HUES64 (cell line): ENCODE measurements at regions not wholly inside any gene's neighbourhood (a gene's known extent, or its start where the extent isn't known, plus 50 kb on each side); places are given as distances from the start of the nearest gene placed in this dataset.
"Not testable (repeated sequence)": the region's sequence is repeated elsewhere in the genome, so short reads cannot be mapped to it uniquely, and the experiment has no call there.

Experiments used
- H3K27ac ChIP-seq: 2 replicates; pipeline ENCODE4 v1.7.0; 2013; ENCODE audit warnings: low read depth, low read length, inconsistent platforms
- H3K27me3 ChIP-seq: 2 replicates; pipeline ENCODE4 v1.6.1; 2013; ENCODE audit warnings: mild to moderate bottlenecking, low read length; ENCODE audit not compliant: insufficient read depth
- H3K36me3 ChIP-seq: 2 replicates; pipeline ENCODE4 v1.6.1; 2013; ENCODE audit warnings: mild to moderate bottlenecking, low read length; ENCODE audit not compliant: insufficient read depth
- H3K4me1 ChIP-seq: 2 replicates; pipeline ENCODE4 v1.6.1; 2013; ENCODE audit warnings: mild to moderate bottlenecking, low read length, moderate library complexity; ENCODE audit not compliant: insufficient read depth
- H3K4me3 ChIP-seq: 2 replicates; pipeline ENCODE4 v1.5.1; 2013; ENCODE audit warnings: mild to moderate bottlenecking, low read length, moderate library complexity
- H3K9ac ChIP-seq: 2 replicates; pipeline ENCODE4 v1.6.1; 2013; ENCODE audit warnings: mild to moderate bottlenecking, low read depth, low read length
- H3K9me3 ChIP-seq: 2 replicates; pipeline ENCODE4 v1.6.1; 2013; ENCODE audit warnings: low read depth, low read length; ENCODE audit not compliant: insufficient read depth
- WGBS: fragments of 150-250, 120-280 bp; methylation state at CpG from one replicate; pipeline ENCODE4 v1.1.7; 2013; ENCODE audit warnings: missing lambda C conversion rate; 5-methylcytosine and 5-hydroxymethylcytosine counted together

DNA sequence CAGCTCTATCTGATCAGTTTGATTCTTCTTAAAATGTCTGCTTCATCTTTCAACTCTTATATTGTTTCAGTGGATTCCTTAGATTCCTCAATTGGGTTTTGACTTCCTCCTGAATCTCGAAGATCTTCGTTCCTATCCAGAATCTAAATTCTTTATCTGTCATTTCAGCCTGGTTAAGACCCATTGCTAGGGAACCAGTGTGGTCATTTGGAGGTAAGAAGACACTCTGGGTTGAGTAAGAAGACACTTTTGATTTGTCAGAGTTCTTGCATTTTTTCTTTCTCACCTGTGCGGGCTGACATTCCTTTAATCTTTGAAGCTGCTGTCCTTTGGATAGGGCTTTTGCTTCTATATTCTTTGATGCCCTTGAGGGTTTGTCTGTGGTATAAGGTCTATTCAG lies 291.9 kb downstream of the SLC7A11 start:
- 97% methylated on average over 3 of the region's 3 CpGs for WGBS
- H3K27me3 ChIP-seq, result no peaks in the 10 kb centered on the region
- no peak overlapping the region for H3K9ac ChIP-seq

DNA sequence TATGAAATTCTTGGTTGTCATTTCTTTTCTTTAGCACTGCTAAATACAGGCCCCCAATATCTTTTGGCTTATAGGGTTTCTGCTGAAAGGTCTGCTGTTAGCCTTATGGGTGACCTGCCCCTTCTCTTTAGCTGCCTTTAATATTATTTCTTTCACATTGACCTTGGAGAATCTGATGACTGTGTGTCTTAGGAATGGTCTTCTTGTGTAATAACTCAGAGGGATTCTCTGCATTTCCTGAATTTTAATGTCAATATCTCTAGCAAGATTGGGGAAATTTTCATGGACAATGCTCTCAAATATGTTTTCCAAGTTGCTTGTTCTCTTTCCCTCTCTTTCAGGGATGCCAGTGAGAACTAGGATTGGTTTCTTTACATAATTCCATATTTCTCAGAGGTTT lies 292.4 kb downstream of the SLC7A11 start:
- no peak overlapping the region for H3K9ac ChIP-seq
- no peaks in the 10 kb centered on the region for H3K27me3 ChIP-seq
- no peaks in the 10 kb centered on the region for H3K4me1 ChIP-seq
- no peaks in the 10 kb centered on the region; the same call in 1 of the 2 replicates for H3K9me3 ChIP-seq
- no peak overlapping the region for H3K27ac ChIP-seq
- no peaks in the 10 kb centered on the region for H3K36me3 ChIP-seq
- no peak overlapping the region for H3K4me3 ChIP-seq

More for the DNA sequence above, 291.9 kb downstream of the SLC7A11 start:
- no peaks in the 10 kb centered on the region; the same call in 1 of the 2 replicates for H3K9me3 ChIP-seq
- H3K4me3 ChIP-seq, result no peak overlapping the region
- H3K36me3 ChIP-seq, result no peaks in the 10 kb centered on the region
- H3K4me1 ChIP-seq, result no peaks in the 10 kb centered on the region
- no peak overlapping the region for H3K27ac ChIP-seq

DNA sequence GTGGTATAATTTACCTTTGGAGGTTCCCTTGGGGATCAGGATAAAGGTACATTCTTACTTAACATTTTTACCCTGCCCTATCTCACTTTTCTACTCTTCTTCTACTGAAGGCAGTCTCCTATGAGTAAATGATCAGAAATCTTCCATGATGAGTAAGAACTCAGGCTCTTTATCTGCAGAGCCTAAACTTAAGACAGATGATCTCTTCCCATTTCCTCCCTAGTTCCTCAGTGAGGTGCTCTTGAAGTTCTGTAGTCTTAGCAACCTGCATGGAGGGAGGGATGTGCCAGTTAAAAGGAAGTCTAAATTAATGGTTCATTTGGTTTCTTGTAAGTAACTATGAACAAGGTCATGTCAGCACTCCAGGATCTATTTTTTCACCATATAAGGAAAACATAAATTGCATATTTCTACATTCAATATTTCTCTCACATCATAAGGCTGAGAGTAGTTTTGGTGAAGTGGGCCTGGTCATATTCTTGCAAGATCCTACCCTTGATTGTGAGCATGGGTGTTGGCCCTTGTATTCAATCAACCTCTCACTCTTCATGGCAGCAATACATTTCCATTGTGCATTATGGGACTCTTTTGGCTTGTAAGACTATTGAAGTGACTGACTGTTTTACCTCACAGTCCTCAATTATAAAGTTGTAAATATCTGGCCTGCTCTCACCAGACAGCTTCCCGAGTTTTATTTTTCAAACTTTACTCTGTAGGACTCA lies 295.5 kb downstream of the SLC7A11 start:
- Histone ChIP-seq H3K4me3 (no peak overlapping the region), H3K27ac (no peak overlapping the region), H3K9me3 (no peaks in the 10 kb centered on the region; the same call in 1 of the 2 replicates), H3K4me1 (no peaks in the 10 kb centered on the region), H3K9ac (no peak overlapping the region), H3K27me3 (no peaks in the 10 kb centered on the region), H3K36me3 (no peaks in the 10 kb centered on the region)
- 96% methylated on average over 1 of the region's 1 CpG for WGBS

DNA sequence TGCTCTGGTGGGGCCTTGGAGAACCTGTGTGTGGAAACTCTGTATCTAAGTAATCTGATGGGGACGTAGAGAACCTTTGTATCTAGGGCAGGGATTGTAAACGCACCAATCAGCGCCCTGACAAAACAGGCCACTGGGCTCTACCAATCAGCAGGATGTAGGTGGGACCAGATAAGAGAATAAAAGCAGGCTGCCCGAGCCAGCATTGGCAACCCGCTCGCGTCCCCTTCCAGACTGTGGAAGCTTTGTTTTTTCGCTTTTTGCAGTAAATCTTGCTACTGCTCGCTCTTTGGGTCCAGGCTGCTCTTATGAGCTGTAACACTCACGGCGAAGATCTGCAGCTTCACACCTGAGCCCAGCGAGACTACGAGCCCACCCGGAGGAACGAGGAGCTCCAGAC lies 299.3 kb downstream of the SLC7A11 start:
- peaks cover 15% of the 10 kb centered on the region; the same call in 1 of the 2 replicates for H3K9me3 ChIP-seq
- not testable (repeated sequence) for H3K4me1 ChIP-seq, H3K36me3 ChIP-seq, H3K27me3 ChIP-seq, H3K9ac ChIP-seq, H3K4me3 ChIP-seq, H3K27ac ChIP-seq
- 96% methylated on average over 15 of the region's 15 CpGs for WGBS

DNA sequence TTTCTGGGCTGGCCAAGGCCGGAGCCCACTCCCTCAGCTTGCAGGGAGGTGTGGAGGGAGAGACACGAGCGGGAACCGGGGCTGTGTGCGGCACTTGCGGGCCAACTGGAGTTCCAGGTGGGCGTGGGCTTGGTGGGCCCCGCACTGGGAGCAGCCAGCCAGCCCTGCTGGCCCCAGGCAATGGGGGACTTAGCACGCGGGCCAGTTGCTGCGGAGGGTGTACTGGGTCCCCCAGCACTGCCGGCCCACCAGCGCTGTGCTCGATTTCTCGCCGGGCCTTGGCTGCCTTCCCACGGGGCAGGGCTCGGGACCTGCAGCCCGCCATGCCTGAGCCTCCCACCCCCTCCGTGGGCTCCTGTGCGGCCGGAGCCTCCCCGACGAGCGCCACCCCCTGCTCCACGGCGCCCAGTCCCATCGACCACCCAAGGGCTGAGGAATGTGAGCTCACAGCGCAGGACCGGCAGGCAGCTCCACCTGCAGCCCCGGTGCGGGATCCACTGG lies 300.1 kb downstream of the SLC7A11 start:
- not testable (repeated sequence) for H3K4me1 ChIP-seq, H3K36me3 ChIP-seq, H3K27ac ChIP-seq, H3K9ac ChIP-seq, H3K4me3 ChIP-seq, H3K27me3 ChIP-seq
- WGBS, result 95% methylated on average over 30 of the region's 32 CpGs
- peaks cover 15% of the 10 kb centered on the region; the same call in 1 of the 2 replicates for H3K9me3 ChIP-seq

DNA sequence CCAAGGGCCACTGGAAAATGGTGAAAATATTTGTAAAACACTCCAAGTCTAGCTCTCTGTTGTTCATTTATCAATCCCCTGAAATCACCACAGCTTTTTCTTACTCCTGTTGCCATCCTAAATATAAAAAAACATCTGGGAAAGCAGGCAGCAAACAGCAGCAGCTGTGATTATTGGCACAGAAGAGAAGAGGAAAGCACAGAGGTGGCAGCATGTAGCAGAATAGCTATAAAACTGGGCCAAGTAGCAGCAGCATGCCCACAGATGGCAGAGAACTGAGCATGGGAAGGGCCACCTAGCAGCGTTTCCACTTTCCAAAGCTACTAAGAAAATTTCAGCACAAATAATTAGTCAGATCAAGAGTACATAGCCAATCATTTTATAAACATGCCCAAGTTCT lies 307.2 kb downstream of the SLC7A11 start:
- no peak overlapping the region for H3K4me3 ChIP-seq
- peaks cover 2% of the 10 kb centered on the region; the same call in 1 of the 2 replicates for H3K9me3 ChIP-seq
- H3K27ac ChIP-seq, result no peak overlapping the region
- no peaks in the 10 kb centered on the region for H3K36me3 ChIP-seq
- no peak overlapping the region for H3K9ac ChIP-seq
- H3K4me1 ChIP-seq, result no peaks in the 10 kb centered on the region
- whole genome bisulfite sequencing, result 80% methylated on average over 1 of the region's 1 CpG
- no peaks in the 10 kb centered on the region for H3K27me3 ChIP-seq

DNA sequence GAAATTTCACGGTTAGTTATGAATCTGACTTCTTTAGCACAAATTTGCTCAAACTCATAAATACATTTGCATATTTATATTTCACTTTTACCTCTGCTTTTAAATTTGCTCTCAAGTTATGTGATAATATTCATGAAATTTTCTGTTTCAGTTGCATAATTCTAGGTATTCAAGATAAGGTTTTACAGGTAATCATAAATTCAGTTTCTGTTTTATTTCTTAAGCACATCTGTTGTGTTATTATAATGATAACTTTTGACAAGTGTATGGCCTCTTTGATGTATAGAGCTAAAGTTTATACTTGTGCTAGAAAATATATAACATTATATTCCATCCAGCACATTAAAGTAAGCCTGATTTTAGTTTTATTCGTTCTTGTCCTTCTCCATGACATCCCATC lies 308.1 kb downstream of the SLC7A11 start:
- Histone ChIP-seq H3K9me3 (no peaks in the 10 kb centered on the region), H3K27me3 (no peaks in the 10 kb centered on the region), H3K36me3 (no peaks in the 10 kb centered on the region), H3K9ac (no peak overlapping the region), H3K4me3 (no peak overlapping the region), H3K4me1 (no peaks in the 10 kb centered on the region), H3K27ac (no peak overlapping the region)
- WGBS, result 100% methylated on average over 1 of the region's 2 CpGs

DNA sequence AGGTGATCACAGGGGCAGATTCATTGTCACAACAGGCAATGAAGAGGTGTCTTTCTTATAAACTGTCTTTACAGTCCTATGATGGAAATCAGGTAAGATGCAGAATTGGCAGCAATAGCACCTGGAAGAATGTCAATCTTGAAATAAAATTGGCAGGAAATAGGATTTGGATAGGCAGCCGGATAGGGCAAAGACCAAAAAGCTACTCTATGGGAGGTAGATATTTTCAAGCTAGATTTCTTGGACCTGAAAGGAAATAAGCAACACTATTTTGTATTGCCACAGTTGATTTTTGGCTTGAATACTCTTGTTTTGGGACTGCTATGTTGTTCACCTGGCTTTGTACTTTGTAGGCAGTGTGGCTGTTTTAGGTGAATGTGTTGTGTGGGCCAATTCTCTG lies 314.2 kb downstream of the SLC7A11 start:
- 90% methylated on average over 1 of the region's 1 CpG for WGBS

DNA sequence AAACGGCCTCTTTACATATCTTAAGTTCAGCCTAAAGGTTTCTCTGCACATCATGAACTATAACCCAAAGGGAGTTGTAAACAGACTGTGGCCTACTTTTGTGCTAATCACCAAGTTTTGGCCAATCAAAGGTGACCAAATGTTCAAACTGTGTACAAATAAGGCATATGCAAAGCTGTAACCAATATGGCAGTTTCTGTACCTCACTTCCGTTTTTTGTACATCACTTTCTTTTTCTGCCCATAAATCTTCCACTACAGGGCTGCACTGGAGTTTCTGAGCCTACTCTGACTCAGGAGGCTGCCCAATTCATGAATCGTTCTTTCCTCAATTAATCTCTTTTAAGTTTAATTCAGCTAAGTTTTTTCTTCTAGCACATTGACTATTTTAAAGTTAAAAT lies 318.7 kb downstream of the SLC7A11 start:
- H3K27me3 ChIP-seq, result no peaks in the 10 kb centered on the region
- H3K4me3 ChIP-seq, result no peak overlapping the region
- no peaks in the 10 kb centered on the region for H3K9me3 ChIP-seq
- no peaks in the 10 kb centered on the region for H3K36me3 ChIP-seq
- no peaks in the 10 kb centered on the region for H3K4me1 ChIP-seq
- H3K27ac ChIP-seq, result no peak overlapping the region
- WGBS, result 94% methylated on average over 3 of the region's 3 CpGs
- no peak overlapping the region for H3K9ac ChIP-seq

More for the DNA sequence above, 314.2 kb downstream of the SLC7A11 start:
- H3K4me1 ChIP-seq, result no peaks in the 10 kb centered on the region
- H3K9me3 ChIP-seq, result no peaks in the 10 kb centered on the region
- no peak overlapping the region for H3K4me3 ChIP-seq
- H3K27me3 ChIP-seq, result no peaks in the 10 kb centered on the region
- H3K36me3 ChIP-seq, result no peaks in the 10 kb centered on the region
- H3K27ac ChIP-seq, result no peak overlapping the region
- H3K9ac ChIP-seq, result no peak overlapping the region

DNA sequence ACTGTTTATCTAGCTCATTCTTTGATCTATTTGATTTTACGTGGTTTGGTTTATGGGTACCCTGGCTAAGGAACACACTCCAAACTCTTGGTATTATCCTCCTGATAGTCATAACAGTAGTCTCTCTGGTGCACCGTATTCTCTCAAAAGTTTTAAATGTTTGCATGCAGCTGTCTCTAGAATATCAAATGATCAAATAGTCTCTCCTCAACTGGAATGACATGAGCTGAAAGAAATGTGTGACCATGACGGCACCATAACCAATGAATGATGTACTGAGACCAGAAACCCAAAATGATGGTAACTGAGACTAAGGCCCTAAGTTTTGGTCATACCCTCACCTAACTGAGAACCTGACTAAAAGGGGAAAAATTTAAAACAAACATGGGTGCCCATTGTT lies 319.4 kb downstream of the SLC7A11 start:
- WGBS, result 96% methylated on average over 3 of the region's 3 CpGs
- Histone ChIP-seq H3K4me3 (no peak overlapping the region), H3K27me3 (no peaks in the 10 kb centered on the region), H3K9ac (no peak overlapping the region), H3K4me1 (no peaks in the 10 kb centered on the region), H3K36me3 (no peaks in the 10 kb centered on the region), H3K9me3 (no peaks in the 10 kb centered on the region), H3K27ac (no peak overlapping the region)

DNA sequence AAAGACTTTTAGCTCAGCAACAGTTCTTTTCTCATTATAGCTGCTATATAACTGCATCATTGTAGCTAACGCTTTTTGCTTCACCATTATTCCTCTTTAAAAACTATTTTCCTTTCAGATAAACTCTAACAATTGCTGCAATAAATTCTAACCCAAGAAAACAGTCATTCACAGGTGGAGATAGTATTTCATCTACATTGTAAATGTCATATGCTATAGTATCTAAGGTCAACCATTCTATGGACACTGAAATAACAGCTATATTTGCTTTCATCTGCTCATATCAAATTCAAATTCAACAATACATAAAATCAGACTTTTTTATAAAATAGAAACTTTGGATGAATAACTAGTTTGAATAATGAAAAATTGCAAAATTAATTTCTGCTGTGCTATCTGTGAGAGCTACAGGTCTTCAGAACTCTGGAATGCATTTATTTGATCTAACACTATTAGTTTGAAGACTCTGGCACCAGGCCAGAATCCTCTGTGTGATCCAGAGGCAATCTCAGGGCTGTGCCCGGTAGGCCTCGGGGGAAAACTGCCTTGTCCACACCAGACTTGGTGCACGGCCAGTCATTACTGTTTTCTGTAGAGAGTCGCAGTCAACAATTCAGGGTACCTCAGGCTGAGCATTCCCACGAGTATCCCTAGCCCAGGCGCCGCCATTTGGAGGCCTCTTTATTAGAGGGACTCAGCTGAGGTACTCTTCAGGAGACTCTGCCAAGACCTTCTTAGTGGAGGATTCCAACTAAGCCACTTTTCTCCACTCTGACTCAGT lies 332.4 kb downstream of the SLC7A11 start:
- Histone ChIP-seq H3K4me1 (peaks cover 15% of the 10 kb centered on the region), H3K27ac (peak overlapping the region; percentile 60; the same call in 1 of the 2 replicates), H3K27me3 (no peaks in the 10 kb centered on the region), H3K9me3 (no peaks in the 10 kb centered on the region), H3K9ac (no peak overlapping the region), H3K4me3 (no peak overlapping the region), H3K36me3 (no peaks in the 10 kb centered on the region)
- WGBS, result 91% methylated on average over 8 of the region's 8 CpGs
